ENCODE measurements at regions not wholly inside any gene's neighbourhood (a gene's known extent, or its start where the extent isn't known, plus 50 kb on each side); places are given as distances from the start of the nearest gene placed in this dataset.

- POLR2A ChIA-PET: no interaction called here
These were observed 169.6 kb upstream of the ANO3 start for GRCh38 chr11:26162291-26162690.

More at GRCh38 chr11:26162291-26162690, 169.6 kb upstream of the ANO3 start:
- no peak for TF ChIP-seq POLR2AphosphoS5 (IDR thresholded peaks at IDR 0.05; ENCODE audit: low read depth, low read length)
- no peak for TF ChIP-seq MEF2A (IDR thresholded peaks at IDR 0.05; ENCODE audit: borderline replicate concordance, low read depth)
- TF ChIP-seq FOSL2 (IDR thresholded peaks at IDR 0.05; ENCODE audit: borderline replicate concordance, low read depth): no peak
- no peak for TF ChIP-seq EZH2phosphoT487 (IDR thresholded peaks at IDR 0.05; ENCODE audit: borderline replicate concordance, low read depth)
- no peak for TF ChIP-seq YY1 (IDR thresholded peaks at IDR 0.05; ENCODE audit: low read depth)
- no peak for TF ChIP-seq ELF1 (IDR thresholded peaks at IDR 0.05)
- TF ChIP-seq, protein P1, sequence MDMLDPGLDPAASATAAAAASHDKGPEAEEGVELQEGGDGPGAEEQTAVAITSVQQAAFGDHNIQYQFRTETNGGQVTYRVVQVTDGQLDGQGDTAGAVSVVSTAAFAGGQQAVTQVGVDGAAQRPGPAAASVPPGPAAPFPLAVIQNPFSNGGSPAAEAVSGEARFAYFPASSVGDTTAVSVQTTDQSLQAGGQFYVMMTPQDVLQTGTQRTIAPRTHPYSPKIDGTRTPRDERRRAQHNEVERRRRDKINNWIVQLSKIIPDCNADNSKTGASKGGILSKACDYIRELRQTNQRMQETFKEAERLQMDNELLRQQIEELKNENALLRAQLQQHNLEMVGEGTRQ (IDR thresholded peaks at IDR 0.05; ENCODE audit: borderline replicate concordance, low read depth, low read length): no peak
- TF ChIP-seq IRF3 (IDR thresholded peaks at IDR 0.05; ENCODE audit: low read depth, low read length): no peak
- no peak for TF ChIP-seq SIN3A (IDR thresholded peaks at IDR 0.05; ENCODE audit: borderline replicate concordance, low read depth, low read length)
- TF ChIP-seq, protein P2, sequence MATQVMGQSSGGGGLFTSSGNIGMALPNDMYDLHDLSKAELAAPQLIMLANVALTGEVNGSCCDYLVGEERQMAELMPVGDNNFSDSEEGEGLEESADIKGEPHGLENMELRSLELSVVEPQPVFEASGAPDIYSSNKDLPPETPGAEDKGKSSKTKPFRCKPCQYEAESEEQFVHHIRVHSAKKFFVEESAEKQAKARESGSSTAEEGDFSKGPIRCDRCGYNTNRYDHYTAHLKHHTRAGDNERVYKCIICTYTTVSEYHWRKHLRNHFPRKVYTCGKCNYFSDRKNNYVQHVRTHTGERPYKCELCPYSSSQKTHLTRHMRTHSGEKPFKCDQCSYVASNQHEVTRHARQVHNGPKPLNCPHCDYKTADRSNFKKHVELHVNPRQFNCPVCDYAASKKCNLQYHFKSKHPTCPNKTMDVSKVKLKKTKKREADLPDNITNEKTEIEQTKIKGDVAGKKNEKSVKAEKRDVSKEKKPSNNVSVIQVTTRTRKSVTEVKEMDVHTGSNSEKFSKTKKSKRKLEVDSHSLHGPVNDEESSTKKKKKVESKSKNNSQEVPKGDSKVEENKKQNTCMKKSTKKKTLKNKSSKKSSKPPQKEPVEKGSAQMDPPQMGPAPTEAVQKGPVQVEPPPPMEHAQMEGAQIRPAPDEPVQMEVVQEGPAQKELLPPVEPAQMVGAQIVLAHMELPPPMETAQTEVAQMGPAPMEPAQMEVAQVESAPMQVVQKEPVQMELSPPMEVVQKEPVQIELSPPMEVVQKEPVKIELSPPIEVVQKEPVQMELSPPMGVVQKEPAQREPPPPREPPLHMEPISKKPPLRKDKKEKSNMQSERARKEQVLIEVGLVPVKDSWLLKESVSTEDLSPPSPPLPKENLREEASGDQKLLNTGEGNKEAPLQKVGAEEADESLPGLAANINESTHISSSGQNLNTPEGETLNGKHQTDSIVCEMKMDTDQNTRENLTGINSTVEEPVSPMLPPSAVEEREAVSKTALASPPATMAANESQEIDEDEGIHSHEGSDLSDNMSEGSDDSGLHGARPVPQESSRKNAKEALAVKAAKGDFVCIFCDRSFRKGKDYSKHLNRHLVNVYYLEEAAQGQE (IDR thresholded peaks at IDR 0.05; ENCODE audit: low read depth, low read length): no peak
- TF ChIP-seq MXI1 (IDR thresholded peaks at IDR 0.05; ENCODE audit: low read depth, low read length): no peak
- no peak for TF ChIP-seq RCOR1 (IDR thresholded peaks at IDR 0.05; ENCODE audit: low read length)
- TF ChIP-seq SMC3 (IDR thresholded peaks at IDR 0.05; ENCODE audit: low read depth, low read length): no peak
- TF ChIP-seq NFIC (IDR thresholded peaks at IDR 0.05; ENCODE audit: borderline replicate concordance): no peak
- no peak for TF ChIP-seq EP300 (IDR thresholded peaks at IDR 0.05; ENCODE audit: borderline replicate concordance in 1 of 2, low read depth in 1 of 2, low read length in 1 of 2)
- TF ChIP-seq, protein P3, sequence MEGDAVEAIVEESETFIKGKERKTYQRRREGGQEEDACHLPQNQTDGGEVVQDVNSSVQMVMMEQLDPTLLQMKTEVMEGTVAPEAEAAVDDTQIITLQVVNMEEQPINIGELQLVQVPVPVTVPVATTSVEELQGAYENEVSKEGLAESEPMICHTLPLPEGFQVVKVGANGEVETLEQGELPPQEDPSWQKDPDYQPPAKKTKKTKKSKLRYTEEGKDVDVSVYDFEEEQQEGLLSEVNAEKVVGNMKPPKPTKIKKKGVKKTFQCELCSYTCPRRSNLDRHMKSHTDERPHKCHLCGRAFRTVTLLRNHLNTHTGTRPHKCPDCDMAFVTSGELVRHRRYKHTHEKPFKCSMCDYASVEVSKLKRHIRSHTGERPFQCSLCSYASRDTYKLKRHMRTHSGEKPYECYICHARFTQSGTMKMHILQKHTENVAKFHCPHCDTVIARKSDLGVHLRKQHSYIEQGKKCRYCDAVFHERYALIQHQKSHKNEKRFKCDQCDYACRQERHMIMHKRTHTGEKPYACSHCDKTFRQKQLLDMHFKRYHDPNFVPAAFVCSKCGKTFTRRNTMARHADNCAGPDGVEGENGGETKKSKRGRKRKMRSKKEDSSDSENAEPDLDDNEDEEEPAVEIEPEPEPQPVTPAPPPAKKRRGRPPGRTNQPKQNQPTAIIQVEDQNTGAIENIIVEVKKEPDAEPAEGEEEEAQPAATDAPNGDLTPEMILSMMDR (IDR thresholded peaks at IDR 0.05): no peak
- TF ChIP-seq, protein P4, sequence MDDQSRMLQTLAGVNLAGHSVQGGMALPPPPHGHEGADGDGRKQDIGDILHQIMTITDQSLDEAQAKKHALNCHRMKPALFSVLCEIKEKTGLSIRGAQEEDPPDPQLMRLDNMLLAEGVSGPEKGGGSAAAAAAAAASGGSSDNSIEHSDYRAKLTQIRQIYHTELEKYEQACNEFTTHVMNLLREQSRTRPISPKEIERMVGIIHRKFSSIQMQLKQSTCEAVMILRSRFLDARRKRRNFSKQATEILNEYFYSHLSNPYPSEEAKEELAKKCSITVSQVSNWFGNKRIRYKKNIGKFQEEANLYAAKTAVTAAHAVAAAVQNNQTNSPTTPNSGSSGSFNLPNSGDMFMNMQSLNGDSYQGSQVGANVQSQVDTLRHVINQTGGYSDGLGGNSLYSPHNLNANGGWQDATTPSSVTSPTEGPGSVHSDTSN (IDR thresholded peaks at IDR 0.05): no peak
- TF ChIP-seq, protein P5, sequence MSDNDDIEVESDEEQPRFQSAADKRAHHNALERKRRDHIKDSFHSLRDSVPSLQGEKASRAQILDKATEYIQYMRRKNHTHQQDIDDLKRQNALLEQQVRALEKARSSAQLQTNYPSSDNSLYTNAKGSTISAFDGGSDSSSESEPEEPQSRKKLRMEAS (IDR thresholded peaks at IDR 0.05; ENCODE audit: low read depth): no peak
- no peak for TF ChIP-seq GABPA (IDR thresholded peaks at IDR 0.05; ENCODE audit: low read depth)
- no peak for TF ChIP-seq FOXM1 (IDR thresholded peaks at IDR 0.05; ENCODE audit: low read depth)
- Histone ChIP-seq H3K27ac (ENCODE audit: low read depth in 2 of 2, low read length in 1 of 2) (no peak overlapping the region), H3F3A (replicated peaks; ENCODE audit: insufficient read depth) (no peaks in the 10 kb centered on the region), H3K9me2 (no peaks in the 10 kb centered on the region), H3K79me2 (ENCODE audit: insufficient read depth) (no peaks in the 10 kb centered on the region), H3K9me3 (no peaks in the 10 kb centered on the region), H3K27me3 (ENCODE audit: insufficient read depth) (no peaks in the 10 kb centered on the region), H3K9ac (no peak overlapping the region), H4K20me1 (ENCODE audit: insufficient read depth) (no peaks in the 10 kb centered on the region), H3K36me3 (replicated peaks in 1 of 2; ENCODE audit: control insufficient read depth in 1 of 2, insufficient read depth in 2 of 2, low read length in 1 of 2) (no peaks in the 10 kb centered on the region), H3K4me3 (ENCODE audit: low read depth in 2 of 2, low read length in 1 of 2) (no peak overlapping the region), H3K4me2 (no peak overlapping the region), H2AFZ (ENCODE audit: low read depth) (no peak overlapping the region), H3K4me1 (ENCODE audit: control insufficient read depth in 1 of 2, insufficient read depth in 2 of 2, low read depth in 1 of 2, low read length in 1 of 2) (no peaks in the 10 kb centered on the region)
- DNase-seq: no peak
- 74% methylated on average over 2 of the region's 2 CpGs for WGBS (ENCODE audit: low lambda C conversion rate)
- CTCF ChIA-PET: no interaction called here

Measured in SK-N-SH (cell line).